G401 (cell line): ENCODE measurements at regions not wholly inside any gene's neighbourhood (a gene's known extent, or its start where the extent isn't known, plus 50 kb on each side); places are given as distances from the start of the nearest gene placed in this dataset.

Source experiments
- DNase-seq: peaks from one replicate; pipeline ENCODE4 v3.0.0-alpha.2; 2015; ENCODE audit warnings: low spot score
- in situ Hi-C: cut with HindIII; loops from 2 replicates; pipeline ENCODE4 v1.10.0; 2016; ENCODE audit warnings: low sequenced_read_pairs, mixed read lengths

DNA sequence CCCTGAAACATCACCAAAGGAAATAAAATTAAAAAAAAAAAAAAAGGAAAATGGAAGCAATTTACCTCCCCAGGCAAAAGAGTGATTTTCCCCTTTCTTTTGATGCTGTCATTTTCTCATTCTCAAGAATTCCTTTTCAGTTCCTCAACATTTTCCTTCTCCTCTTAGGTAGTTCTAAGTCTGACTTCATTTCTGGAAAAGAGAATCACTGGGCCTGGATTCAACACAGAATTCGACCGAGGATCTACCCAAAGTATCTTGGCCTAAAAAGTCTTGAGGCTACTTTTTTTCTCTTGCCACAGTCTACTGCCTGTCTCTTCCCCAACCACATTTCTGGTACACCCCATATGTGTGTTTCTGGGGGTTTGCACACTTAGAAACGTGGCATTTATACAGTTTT lies 717.8 kb upstream of the TBX3 start:
- DNase-seq = no peak
- in situ Hi-C loops = no loop called here

DNA sequence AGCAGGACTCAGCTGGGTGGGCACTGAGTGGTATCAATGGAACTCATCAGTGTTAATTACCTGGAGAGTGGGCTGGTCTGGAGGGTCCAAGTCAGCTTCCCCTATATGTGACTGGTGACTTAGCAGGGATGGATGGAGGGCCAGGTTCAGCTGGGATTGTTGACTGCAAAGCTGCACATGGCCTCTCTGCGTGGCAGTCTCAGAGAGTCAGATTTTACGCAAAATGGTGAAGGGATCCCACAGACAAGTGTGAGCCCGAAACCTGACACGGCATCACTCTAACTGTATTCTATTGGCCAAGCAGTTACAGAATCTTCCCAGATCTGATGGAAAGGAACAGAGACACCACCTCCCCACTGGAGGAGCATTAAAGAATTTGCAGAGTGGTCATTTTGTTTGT lies 716.0 kb upstream of the TBX3 start:
- no peak for DNase-seq
- in situ Hi-C loops = no loop called here

DNA sequence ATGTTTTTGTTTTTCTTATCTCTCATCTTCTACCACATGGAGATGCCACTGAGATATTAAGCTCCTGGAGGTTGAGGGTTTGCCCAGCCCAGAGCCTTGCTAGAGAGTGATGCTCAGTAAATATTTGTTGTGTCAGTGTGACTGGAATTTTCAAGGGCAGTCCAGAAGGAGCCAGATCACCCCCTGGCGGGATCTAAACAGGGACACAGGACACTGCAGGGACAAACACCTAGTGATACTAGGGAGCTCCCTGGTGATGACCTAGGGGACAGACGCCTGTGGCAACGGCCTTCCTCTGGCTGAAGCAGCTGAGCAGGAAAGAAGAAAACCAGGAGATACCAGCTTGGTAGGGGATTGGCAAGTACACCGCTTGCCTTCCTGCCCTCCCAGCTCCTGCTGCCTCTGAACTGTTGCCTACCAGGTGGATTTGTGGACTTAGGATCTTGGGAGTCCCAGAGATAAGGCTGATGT lies 714.4 kb upstream of the TBX3 start:
- no peak for DNase-seq
- in situ Hi-C loops = no loop called here

DNA sequence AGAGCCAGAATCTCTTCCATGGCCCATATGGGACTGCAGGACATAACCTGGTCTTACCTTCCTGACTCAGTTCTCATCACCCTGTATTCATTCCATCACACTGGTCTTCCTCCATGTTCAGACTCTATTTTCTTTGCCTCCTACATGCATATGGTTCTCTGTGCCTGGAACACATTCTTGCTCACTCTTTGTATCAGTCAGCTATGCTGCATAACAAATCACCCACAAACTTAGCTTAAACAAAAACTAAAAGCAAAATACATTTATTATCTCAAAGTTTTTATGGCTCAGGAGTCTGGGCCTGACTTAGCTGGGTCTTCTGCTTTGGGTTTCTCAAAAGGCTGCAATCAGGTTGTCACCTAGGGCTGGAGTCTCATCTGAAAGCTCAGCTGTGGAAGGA lies 712.6 kb upstream of the TBX3 start:
- in situ Hi-C loops = no loop called here
- no peak for DNase-seq

DNA sequence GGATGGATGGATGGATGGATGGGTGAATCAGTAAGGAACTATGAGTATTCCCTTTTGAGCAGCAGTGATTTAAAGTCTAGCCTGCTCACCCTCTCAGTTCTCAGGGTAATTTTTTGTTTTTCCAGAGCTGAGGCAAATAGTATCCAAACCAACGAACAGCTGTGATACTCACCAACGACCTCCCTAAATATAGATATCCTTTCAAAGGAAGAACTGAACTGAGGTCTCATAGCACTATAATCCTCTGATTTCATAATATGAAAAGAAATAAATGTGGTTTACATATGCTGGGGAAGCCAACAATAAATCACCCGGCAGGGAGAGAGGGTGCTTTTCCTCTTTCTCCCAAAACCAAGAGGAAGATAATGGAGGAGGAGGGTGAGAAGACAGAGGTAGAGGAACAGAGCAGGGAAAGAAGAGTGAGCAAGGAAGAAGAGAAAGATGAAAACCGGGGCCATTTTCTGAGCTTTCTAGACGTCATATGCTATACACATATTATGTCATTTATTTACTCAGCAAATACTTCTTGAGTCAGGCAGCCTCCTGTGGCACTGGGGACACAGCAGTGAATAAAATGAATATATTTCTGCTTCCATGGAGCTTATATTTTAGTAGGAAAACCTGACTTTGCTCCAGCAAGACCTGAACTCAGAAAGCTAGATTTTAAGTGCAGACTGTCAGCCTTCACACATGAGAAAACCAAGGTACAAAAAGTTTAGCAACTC lies 710.7 kb upstream of the TBX3 start:
- in situ Hi-C loops = no loop called here
- no peak for DNase-seq

DNA sequence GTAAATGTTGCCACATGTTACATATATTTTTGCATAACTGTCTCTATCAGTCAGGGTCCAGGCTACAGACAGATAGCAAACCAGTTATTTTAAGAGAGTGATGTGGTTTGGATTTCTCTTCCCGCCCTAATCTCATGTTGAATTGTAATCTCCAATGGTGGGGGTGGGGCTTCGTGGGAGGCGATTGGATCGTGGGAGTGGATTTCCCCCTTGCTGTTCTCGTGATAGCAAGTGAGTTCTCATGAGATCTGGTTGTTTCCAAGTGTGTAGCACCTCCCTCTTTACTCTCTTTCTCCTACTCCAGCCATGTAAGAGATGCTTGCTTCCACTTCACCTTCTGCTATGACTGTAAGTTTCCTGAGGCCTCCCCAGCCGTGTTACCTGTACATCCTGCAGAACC lies 704.2 kb upstream of the TBX3 start:
- in situ Hi-C loops = no loop called here
- DNase-seq = no peak

DNA sequence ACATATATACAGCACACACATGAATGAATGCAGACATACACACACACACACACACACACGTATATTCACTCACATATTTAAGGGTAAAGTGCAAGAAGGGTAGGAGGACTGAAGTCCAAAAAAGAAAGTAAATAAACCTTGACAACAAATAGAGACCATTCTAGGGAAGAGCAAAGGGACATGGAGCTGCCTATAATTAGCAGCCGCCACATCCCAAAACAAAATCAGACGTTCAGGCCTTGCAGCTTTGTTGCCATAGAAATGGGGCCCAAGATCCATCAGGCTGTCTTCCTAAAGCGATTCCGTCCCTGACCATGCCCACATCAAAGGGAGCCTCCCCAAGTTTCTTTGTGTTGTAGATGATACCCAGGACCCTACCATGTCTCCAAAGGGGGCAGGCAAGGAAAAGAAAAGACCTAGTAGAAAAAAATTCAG lies 703.5 kb upstream of the TBX3 start:
- in situ Hi-C loops = no loop called here
- no peak for DNase-seq

DNA sequence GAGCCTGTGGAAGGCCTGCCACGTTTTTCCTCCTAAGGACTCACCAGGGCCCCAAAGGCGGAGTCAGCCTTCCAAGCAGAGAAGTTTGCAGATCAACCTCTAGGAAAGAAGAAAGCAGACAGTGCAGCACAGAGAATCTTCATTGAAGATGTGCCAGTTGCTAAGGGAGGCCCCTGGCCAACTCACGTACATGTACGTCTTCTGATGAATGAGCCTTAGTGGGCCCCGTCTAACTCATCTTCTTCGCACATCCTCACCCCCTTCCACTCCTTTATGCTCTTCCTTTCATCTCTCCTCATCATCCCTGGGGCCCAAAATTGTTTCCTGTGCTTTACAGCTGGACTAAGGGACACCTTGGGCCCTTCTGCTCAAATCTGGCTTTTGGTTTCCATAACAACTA lies 703.0 kb upstream of the TBX3 start:
- in situ Hi-C loops = no loop called here

DNA sequence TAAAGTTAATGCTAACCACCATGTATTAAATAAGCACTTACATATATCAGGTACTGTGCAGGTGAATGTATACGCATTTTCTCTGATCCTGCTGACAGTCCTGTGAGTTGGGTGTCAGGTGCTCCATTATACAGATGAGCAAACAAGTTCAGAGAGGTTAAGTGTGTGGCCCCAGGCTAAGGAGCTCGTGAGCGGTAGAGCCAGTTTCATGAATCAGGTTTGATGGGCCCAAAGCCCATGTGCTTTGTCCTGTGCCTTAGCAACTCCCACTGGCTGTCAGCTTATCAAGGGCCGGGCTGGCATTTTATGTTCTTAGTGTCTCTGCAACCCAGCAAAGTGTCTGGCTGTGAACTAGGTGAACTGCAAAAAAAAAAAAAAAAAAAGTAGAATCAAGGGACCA lies 701.2 kb upstream of the TBX3 start:
- in situ Hi-C loops = no loop called here
- no peak for DNase-seq

More for the DNA sequence above, 703.0 kb upstream of the TBX3 start:
- DNase-seq = no peak

DNA sequence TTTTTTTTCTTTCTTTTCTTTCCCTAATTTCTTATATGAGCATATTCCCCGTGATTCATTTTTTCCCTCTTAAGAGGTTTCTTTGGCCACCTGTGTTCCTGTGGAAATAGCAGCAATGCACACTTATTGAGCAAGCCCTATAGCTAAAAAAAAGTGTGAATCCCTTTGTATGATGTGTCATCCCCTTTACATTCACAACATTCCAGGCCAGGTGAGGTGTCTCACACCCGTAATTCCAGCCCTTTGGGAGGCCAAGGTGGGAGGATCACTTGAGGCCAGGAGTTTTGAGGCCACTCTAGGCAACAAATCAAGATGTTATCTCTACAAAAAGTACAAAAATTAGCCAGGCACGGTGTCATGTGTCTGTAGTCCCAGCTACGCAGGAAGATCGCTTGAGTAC lies 700.4 kb upstream of the TBX3 start:
- no peak for DNase-seq
- in situ Hi-C loops = no loop called here

DNA sequence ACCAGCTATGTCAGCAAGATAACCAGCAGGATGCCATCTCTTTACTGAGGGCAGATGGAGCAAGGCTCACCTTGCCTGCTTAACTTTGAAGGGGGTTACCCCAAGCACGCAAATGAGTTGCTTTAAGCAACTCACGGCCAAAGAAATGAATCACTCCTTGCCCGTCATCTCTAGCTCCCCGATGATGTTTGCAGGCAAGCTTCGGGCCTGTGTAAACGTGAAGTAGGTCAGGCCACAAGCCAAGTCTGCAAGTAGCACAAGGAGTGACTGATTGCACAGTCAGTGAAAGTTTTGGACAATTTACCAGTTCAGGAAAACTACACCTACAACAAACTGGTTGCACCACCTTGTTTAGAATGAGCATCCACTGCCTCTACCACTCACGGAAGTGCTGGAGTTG lies 699.7 kb upstream of the TBX3 start:
- DNase-seq = no peak
- in situ Hi-C loops = no loop called here

DNA sequence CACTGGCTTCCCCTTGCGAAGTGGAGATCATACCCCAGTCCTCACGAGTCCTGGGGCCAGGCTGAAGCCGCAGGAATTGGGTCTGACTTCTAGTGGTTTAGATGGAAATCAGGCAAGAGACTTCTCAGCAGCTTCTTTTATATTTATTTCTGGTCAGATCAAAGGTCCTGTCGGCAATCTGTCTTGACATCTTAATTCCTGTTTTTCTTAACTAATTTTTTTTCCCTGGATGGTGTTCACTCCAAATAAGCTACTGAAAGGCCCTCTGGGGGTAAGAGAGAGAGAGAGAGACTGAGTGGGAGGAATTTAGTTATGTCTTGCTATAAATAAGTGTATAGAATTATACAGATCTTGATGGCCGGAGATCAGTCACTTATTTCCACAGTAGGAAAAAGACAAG lies 698.7 kb upstream of the TBX3 start:
- in situ Hi-C loops = no loop called here
- no peak for DNase-seq

DNA sequence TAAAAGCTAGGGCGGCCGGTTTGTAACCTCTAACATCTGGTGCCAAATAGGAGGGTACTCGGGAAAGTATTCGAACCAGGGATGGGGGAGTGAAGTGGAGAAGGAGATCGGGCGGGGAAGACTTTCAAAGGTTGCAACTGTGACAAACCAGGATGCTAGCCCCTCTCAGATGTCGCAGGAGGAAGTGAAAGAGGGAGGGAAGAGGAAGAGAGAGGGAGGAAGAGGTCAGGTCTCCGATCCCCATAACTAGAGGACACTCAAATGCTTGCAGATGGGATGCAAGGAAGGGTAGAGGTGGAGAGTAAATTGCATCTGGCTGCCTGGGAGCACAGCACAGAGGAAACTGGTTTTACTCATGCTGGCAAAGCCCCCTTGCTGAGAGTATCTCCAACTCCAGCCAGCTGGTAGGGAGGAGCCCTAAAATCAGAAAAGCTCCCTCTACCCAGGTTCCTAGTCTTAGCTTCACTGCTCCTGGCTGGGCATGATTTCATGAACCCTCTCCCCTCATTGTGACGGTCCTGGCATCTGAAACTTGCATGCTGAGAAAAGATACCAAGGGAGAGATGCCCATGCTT lies 696.7 kb upstream of the TBX3 start:
- in situ Hi-C loops = no loop called here
- DNase-seq = no peak

DNA sequence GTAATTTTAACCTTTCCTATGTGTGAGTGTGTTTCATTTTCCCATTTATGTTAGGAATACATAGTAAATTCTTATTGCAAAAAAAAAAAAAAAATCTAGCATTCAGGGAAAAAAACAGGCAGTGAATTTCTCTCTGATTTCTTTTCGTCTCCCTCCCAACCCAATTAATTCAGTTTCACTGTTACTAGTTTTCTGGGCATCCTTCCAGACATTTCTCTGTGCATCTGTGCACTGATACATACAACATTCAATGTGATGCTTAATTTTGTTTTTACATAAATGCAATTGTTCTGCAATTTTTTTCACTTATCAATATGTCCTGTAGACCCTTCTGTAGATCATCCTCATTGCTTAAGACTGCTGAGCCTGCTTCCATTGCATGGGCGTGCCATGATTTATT lies 694.3 kb upstream of the TBX3 start:
- in situ Hi-C loops = no loop called here
- no peak for DNase-seq

DNA sequence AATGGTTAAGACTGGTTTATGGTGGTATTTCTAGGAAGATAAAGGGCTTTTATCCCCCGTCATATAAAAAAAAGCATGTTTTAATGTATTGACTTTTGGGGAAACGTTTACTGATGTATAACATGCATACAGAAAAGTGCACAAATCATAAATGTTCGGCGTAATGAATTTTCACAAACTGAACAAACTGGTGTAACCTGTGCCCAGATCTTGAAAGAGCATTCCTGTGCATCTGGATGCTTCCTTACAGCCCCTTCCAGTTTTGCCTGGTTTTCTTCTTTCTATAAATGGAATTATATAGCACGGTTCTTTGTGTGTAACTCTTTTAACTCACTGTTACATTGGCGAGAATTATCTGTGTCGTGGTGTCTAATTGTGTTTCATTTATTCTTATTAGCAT lies 693.8 kb upstream of the TBX3 start:
- DNase-seq = no peak
- in situ Hi-C loops = no loop called here

DNA sequence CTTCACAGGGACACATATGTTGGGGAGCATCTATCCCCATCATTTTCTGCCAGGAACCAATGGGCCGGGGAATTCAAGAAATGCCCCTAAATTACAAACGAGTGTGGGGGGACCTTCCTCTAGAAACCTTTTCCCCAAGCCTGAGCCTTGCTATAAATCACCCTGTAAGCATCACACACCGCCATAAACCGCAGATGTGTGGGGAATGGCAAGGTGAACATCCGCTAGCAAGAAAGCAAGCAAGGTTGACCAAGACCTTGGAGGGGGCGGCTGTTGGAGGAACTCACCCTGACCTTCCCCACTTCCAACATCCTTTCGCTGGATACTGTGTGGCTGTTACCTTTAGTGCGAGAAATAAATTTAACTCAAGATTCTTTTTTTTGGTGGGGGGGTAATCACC lies 693.3 kb upstream of the TBX3 start:
- DNase-seq = no peak
- in situ Hi-C loops = no loop called here

DNA sequence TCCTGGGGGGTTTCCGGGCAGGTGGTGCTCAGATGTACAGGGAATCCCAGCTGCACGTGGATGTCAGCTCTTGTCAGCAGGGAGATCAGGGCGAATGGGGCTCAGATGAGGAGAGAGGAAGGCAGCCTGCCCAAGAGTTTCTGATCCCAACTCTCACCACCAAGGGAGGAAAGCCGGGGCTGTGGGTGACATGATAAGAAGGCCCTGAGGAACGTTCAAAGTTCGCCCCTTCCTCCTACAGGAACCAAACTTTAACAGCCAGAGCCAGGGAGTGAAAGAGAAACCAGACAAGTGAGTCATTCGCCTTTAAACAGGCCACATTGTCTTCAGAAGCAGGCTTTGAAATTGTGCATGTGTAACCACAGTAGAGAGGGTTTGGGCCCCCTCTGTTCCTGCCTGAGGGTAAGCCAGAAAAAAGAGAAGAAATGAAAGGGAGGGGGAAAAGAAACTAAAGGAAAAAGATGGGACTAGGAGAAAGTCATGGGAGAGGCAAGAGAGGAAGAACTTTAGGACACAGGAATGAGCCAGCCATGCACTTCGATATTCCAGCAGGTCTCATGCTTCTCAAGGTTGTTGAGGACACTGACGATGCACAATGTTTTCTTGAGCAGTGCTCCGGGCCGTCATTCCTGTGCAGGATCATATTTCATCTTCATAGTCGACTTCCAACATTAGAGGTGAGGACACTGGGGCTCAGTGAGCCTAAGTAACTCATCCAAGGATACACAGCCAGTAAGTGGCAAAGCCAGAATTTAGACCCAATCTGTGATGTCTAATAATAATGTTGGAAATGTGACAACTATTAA lies 691.4 kb upstream of the TBX3 start:
- in situ Hi-C loops = no loop called here
- DNase-seq = no peak

DNA sequence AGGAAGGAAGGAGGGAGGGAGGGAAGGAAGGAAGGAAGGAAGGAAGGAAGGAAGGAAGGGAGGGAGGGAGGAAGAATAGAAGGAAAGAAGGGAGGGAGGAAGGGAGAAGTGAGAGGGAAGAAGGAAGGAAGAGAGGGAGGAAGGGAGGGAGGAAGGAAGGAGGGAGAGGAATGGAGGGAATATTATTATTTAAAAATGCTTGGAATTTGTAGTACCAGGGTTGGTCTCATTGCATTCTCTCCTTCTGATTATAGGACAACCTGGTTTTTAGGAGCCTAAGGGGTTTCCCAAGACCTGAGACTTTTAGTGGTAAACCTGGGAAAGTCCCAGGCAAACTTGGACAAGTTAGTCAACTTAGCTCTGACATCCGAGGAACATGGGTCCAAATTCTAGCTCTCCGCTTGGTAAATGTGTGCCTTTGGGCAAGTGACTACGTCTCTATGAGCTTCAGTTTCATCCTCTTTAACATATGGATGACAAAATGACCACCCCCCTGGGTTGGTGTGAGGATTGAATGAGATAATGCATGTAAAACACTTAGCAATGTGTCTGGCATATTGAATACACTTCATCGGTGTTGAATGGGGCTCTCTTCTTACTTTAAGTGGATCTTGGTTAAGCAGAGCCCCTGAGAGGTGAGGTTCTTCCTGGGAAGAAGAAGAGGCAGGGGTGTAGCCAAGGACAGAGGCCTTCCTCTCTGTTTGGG lies 690.7 kb upstream of the TBX3 start:
- in situ Hi-C loops = no loop called here
- no peak for DNase-seq

DNA sequence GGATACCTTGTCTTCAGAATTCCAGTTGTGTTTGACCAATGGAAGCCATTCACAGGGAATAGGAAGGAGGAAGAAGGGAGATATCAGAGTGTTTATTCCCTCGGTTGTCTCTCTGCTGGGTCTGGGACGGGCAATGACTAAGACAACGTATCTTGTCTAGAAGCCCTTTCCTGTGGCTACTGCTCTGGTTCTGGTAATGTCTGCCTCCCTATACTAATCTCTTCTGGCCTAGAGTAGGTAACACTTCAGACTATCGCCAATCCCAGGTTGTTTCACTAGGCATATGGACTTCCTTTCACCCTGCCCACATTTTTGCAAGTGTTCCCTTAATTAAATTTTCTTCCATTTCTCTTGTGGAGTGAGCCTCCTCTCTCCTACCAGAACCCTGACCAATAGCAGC lies 687.7 kb upstream of the TBX3 start:
- DNase-seq = no peak
- in situ Hi-C loops = no loop called here

DNA sequence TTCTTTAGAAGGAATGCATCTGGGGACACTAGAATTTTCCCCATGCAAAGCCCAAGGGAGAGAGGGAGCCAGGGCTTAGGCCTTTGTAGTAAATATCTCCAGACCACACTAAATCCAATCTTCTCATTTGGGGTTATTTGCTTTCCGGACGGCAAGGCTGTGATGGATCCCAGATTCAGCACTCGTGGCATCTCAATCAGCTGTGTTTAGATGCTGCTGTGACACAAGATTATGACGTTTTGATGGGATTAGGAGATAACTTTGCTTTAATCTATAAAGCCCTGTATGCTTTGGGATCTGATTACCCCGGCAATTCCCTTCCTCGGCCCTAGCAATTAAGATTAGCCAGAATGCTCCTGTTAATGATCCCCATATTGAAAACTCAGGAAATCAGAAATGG lies 686.7 kb upstream of the TBX3 start:
- in situ Hi-C loops = no loop called here
- no peak for DNase-seq
